NCI-H2029 treated with DMSO at 0.1 percent for 48 hours (cell line): ENCODE measurements at regions not wholly inside any gene's neighbourhood (a gene's known extent, or its start where the extent isn't known, plus 50 kb on each side); places are given as distances from the start of the nearest gene placed in this dataset.

Experiments used
- DNase-seq: peaks from one replicate; lab custom pipeline; 2025; lab: John Stamatoyannopoulos, UW

GRCh38 chr7:22563032-22563501 lies 63.1 kb upstream of the STEAP1B start:
- no peak for DNase-seq

DNA sequence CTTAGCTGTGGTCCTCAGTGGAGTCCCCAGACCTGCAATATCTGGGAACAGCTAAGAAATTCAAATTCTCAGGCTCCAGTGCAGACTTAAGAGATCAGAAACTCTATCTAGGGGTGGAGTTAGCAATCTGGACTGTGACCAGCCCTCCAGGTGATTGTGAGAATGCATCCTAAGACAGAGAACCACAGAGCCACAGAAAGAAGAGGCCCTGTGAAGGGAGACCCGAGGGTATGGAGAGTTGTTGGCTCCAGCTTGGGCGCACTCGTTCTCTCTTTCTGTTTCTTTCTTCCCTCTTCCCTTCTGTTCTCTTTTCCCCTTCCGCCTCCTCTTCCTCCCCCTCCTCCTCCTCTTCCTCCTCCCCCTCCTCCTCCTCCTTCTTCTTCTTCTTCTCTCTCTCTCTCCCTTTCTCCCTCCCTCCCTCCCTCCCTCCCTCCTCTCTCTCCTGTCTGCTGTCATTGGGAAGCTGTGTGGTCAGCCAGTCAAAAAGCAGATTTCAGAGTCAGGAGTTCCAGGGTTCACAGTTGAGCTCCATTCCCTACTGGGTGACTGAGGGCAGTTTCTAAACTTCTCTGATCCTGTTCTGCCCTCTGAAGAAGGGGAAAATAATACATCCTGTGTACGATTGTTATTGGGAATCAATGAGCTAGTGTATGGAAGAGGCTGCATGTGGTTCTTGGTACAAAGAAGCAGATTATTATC lies 62.1 kb upstream of the STEAP1B start:
- no peak for DNase-seq

DNA sequence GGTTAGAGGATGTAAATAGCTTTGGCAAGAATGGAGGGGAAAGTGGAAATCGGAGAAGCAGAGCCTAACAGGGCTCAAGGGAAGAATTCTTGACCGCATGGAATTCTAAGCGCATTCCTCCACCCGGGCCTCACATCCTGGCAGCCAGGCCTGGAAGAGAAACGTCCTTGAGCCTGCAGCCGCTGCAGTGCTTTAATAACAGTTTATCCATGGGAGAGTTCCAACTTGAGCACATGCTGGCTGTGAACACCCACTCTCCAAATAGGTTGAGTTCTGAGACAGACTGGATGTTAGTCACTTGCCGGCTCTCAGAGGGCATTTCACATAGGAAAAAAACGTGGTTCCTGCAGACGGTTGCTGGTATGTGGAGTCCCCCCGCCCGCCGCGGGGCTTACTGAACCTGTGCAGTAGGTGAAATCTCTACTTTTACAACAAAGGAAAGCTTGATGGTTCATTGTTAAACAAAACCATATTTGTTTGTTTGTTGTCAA lies 61.4 kb upstream of the STEAP1B start:
- DNase-seq = no peak

- DNase-seq = peak; percentile 62
Measured at GRCh38 chr7:22559829-22560489, 60.0 kb upstream of the STEAP1B start.

GRCh38 chr7:22557167-22557566 lies 57.2 kb upstream of the STEAP1B start:
- DNase-seq = no peak

DNA sequence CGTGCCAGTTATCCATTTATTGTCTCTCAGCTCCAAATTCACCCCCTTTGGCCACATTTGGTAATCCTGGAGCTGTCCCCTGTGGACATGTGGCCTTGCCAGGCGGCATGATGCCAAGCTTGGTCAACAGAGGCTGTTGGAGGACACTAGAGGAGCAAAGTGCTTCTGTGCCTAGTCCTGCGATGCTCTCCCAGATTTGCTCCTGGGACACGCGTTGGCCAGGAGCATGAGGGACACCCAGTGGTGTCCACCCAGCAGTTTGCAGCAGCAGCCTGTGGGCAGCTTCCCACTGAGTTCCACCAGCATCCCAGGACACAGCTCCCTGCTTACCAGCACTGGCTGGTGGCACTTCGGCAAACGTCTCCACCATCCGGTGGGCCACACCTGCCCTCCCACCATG lies 55.5 kb upstream of the STEAP1B start:
- DNase-seq = no peak

DNA sequence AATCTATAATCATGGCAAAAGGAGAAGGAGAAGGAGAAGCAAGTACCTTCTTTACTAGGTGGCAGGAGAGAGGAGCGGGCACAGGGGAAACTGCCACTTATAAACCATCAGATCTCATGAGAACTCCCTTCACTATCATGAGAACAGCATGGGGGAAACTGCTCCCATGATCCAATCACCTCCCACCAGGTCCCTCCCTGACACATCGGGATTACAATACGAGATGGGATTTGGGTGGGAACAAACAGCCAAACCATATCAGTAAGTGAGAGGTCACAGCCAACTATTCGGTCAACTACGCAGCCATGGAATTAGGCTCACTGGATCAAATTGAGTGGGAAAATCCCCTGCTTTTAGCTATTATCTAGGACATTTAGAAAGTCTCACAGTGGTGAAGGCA lies 54.2 kb upstream of the STEAP1B start:
- DNase-seq = no peak

DNA sequence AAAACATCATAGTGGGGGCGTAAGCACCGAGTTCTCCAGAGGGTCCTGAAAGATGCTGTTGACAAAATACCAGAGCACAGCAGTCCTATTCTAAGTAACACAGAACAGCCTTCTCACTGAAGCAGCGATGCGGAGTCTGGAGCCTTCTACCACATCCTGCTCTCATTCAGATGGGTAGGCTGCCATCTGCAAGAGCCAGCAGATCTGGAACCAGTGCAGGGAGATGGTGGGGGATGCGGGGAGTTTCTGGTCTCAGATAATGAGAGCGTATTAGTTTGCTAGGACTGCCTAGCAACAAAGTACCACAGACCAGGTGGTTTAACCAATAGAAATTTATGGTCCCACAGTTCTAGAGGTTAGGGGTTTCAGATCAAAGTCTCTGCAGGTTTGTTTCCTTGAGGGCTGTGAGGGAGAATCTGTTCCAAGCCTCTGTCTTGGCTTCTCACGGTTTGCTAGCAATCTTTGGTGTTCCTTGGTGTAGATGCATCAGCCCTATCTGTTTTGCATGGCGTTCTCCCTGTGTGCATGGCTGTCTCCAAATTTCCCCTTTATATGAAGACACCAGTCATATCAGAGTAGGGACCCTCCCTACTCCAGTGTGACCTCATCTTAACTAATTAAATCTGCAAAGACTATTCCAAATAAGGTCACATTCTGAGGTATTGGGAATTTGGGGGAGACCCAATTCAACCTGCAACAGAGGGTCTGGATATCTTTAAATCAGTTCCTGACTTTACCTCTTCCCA lies 52.0 kb upstream of the STEAP1B start:
- no peak for DNase-seq

DNA sequence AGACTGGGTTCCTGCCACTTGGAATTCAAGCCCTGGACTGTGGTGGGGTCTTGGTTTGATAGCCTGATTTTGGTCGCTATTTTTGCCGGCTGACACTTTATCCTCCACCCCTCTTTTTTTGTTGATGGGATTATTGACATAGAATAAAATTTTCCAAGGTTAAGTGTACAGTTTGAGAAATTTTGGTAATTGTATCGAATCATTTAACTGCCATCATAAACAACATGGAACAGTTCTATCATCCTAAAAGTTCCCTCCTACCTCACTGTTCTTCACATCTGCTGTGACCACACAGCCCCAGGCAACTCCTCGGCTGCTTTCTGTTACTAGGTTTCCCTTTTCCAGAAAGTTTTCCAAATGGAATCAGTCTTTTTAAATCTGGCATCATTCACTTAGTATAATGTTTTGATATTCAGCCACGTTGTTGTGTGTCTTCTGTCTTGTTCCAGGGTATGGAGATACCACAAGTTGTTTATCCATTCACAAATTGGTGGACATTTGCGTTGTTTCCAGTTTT lies 50.6 kb upstream of the STEAP1B start:
- DNase-seq = no peak

GRCh38 chr7:22549667-22550513 lies 49.9 kb upstream of the STEAP1B start:
- no peak for DNase-seq
